ENCODE measurements at regions not wholly inside any gene's neighbourhood (a gene's known extent, or its start where the extent isn't known, plus 50 kb on each side); places are given as distances from the start of the nearest gene placed in this dataset.

DNA sequence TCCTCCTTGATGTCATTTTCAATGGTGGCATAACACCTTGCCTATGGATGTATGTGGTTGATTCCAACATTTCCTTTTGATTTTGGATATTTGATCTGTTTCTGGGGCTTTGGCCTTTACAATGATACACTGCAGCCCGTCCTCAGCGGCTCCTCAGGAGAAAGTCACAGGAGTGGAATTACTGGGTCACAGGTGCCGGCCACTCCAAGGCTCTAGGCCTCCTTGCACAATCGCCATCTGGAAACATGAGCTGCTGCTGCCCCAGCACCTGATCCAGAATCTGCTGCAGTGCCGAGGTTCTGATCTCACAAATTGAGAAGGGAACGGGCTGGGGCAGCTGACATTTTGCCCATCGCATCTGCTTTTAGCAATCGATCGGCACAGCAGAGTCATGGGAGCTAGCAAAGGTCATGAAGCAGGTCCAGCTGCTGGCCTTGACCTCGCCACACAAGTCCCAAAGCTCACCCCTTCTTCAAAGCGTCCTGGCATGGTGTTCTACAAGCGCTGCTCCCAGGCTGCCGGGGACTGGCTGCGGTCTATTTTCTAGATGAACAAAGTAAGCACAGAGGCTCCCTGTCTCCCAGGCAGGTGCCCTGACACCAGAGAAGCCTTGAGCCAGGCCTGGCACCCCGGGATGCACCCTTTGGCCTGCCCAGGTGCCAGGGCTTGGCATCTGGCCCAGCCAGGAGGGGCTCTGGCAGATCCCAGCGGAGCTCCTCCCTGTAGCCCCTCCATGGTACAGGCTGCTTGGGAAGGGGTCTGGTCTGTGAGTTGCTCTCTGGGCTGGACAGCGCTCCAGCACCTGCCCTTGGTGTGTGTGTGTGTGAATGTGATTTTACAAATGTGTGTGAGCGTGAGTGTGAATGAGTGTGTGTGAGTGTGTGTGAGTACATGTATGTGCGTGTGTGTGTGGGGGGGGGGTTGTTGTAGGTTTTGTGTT lies 201.8 kb downstream of the GLRX3 start:
- H3K27me3 ChIP-seq (ENCODE audit: low read depth, low read length): no peaks in the 10 kb centered on the region
- no peaks in the 10 kb centered on the region for H3K36me3 ChIP-seq (replicated peaks; ENCODE audit: low read depth, low read length)
- no peak overlapping the region for H2AFZ ChIP-seq (ENCODE audit: low read depth, low read length)
- H3K4me1 ChIP-seq (ENCODE audit: low read length): no peaks in the 10 kb centered on the region
- H4K20me1 ChIP-seq (ENCODE audit: insufficient read depth, low read length): no peaks in the 10 kb centered on the region
- H3K9ac ChIP-seq (ENCODE audit: low read length): no peak overlapping the region
- no peak overlapping the region for H3K27ac ChIP-seq (ENCODE audit: low read length)
- no peak for TF ChIP-seq CTCF (IDR thresholded peaks at IDR 0.05; ENCODE audit: low read depth, low read length)
- TF ChIP-seq EZH2phosphoT487 (IDR thresholded peaks at IDR 0.05; ENCODE audit: low read depth): no peak
- no peaks in the 10 kb centered on the region for H3K9me3 ChIP-seq (ENCODE audit: insufficient read depth, low read length)
- H3K79me2 ChIP-seq (ENCODE audit: low read length): no peaks in the 10 kb centered on the region
- H3K4me2 ChIP-seq (ENCODE audit: low read length): no peak overlapping the region
- no peak overlapping the region for H3K4me3 ChIP-seq (ENCODE audit: low read length)

GRCh38 chr10:130338636-130339024 lies 202.4 kb downstream of the GLRX3 start:
- Histone ChIP-seq H3K79me2 (ENCODE audit: low read length) (no peaks in the 10 kb centered on the region), H3K4me1 (ENCODE audit: low read length) (no peaks in the 10 kb centered on the region), H4K20me1 (ENCODE audit: insufficient read depth, low read length) (no peaks in the 10 kb centered on the region), H3K9me3 (ENCODE audit: insufficient read depth, low read length) (no peaks in the 10 kb centered on the region), H3K27me3 (ENCODE audit: low read depth, low read length) (no peaks in the 10 kb centered on the region), H3K36me3 (replicated peaks; ENCODE audit: low read depth, low read length) (no peaks in the 10 kb centered on the region), H3K4me3 (ENCODE audit: low read length) (no peak overlapping the region), H3K9ac (ENCODE audit: low read length) (no peak overlapping the region), H2AFZ (ENCODE audit: low read depth, low read length) (no peak overlapping the region), H3K27ac (ENCODE audit: low read length) (no peak overlapping the region), H3K4me2 (ENCODE audit: low read length) (no peak overlapping the region)
- TF ChIP-seq CTCF (IDR thresholded peaks at IDR 0.05; ENCODE audit: low read depth, low read length) (no peak), EZH2phosphoT487 (IDR thresholded peaks at IDR 0.05; ENCODE audit: low read depth) (no peak)

DNA sequence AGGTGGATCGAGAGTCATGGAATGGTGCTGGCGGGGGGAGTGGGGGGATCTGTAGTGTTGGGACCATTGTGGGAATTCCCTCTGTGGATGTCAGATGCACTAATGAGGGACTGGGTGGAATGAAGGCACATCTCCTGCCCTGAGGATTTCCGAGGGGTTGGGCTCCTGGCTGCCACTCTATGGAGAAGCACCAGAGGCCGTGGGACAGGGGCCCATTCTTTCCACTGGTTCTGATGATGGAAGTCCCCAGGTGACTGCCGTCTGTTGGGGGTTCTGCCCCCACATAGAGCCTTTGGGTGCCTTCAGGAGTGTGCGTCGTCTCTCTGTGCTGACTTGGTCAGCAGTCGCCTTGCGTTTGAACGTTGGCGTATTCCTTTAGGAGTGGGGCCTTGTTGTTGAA lies 202.9 kb downstream of the GLRX3 start:
- no peaks in the 10 kb centered on the region for H3K27me3 ChIP-seq (ENCODE audit: low read depth, low read length)
- no peaks in the 10 kb centered on the region for H3K4me1 ChIP-seq (ENCODE audit: low read length)
- H4K20me1 ChIP-seq (ENCODE audit: insufficient read depth, low read length): no peaks in the 10 kb centered on the region
- H3K27ac ChIP-seq (ENCODE audit: low read length): no peak overlapping the region
- no peak for TF ChIP-seq CTCF (IDR thresholded peaks at IDR 0.05; ENCODE audit: low read depth, low read length)
- no peak for TF ChIP-seq EZH2phosphoT487 (IDR thresholded peaks at IDR 0.05; ENCODE audit: low read depth)
- no peak overlapping the region for H2AFZ ChIP-seq (ENCODE audit: low read depth, low read length)
- no peaks in the 10 kb centered on the region for H3K36me3 ChIP-seq (replicated peaks; ENCODE audit: low read depth, low read length)
- no peak overlapping the region for H3K9ac ChIP-seq (ENCODE audit: low read length)
- H3K4me3 ChIP-seq (ENCODE audit: low read length): no peak overlapping the region
- H3K79me2 ChIP-seq (ENCODE audit: low read length): no peaks in the 10 kb centered on the region
- H3K4me2 ChIP-seq (ENCODE audit: low read length): no peak overlapping the region
- H3K9me3 ChIP-seq (ENCODE audit: insufficient read depth, low read length): no peaks in the 10 kb centered on the region

DNA sequence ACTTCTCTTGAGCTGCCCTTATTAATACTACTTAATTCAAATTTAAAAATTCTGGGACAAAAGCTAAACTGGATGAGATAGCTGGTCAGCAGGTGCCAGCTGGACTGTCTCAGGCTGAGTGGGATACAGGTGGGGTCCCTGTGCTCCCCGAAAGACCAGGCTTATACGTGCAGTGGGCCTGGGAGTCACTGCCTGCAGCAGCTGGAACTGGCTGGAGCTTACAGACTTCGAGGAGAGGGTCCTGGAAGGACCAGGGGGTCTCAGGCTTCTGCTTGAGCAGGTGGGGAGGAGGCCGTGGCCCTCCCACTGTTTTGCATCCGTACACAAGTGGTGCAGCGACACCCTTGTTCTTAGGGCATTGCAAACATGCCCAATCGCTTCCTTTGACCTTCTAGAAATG lies 203.7 kb downstream of the GLRX3 start:
- Histone ChIP-seq H3K4me2 (ENCODE audit: low read length) (no peak overlapping the region), H4K20me1 (ENCODE audit: insufficient read depth, low read length) (no peaks in the 10 kb centered on the region), H3K9me3 (ENCODE audit: insufficient read depth, low read length) (no peaks in the 10 kb centered on the region), H3K36me3 (replicated peaks; ENCODE audit: low read depth, low read length) (no peaks in the 10 kb centered on the region), H3K27me3 (ENCODE audit: low read depth, low read length) (no peaks in the 10 kb centered on the region), H3K4me3 (ENCODE audit: low read length) (no peak overlapping the region), H3K9ac (ENCODE audit: low read length) (no peak overlapping the region), H3K27ac (ENCODE audit: low read length) (no peak overlapping the region), H3K4me1 (ENCODE audit: low read length) (no peaks in the 10 kb centered on the region), H2AFZ (ENCODE audit: low read depth, low read length) (no peak overlapping the region), H3K79me2 (ENCODE audit: low read length) (no peaks in the 10 kb centered on the region)
- no peak for TF ChIP-seq CTCF (IDR thresholded peaks at IDR 0.05; ENCODE audit: low read depth, low read length)
- TF ChIP-seq EZH2phosphoT487 (IDR thresholded peaks at IDR 0.05; ENCODE audit: low read depth): no peak

All from OCI-LY3 (cell line).